ENCODE measurements at regions not wholly inside any gene's neighbourhood (a gene's known extent, or its start where the extent isn't known, plus 50 kb on each side); places are given as distances from the start of the nearest gene placed in this dataset.
"Not testable (repeated sequence)": the region's sequence is repeated elsewhere in the genome, so short reads cannot be mapped to it uniquely, and the experiment has no call there.

GRCh38 chr2:167572883-167573619 is 674.3 kb downstream of the STK39 start:
- DNase-seq (no peak), ATAC-seq (no peak)
- Histone ChIP-seq H3K36me3 (ENCODE audit: control insufficient read depth, insufficient read depth, low read length) (no peaks in the 10 kb centered on the region), H3K27me3 (ENCODE audit: control insufficient read depth, insufficient read depth, low read length) (no peaks in the 10 kb centered on the region), H3K4me1 (ENCODE audit: control insufficient read depth, insufficient read depth, low read length) (no peaks in the 10 kb centered on the region), H3K4me3 (ENCODE audit: low read length) (no peak overlapping the region), H3K27ac (ENCODE audit: low read length) (no peak overlapping the region), H3K9me3 (ENCODE audit: control insufficient read depth, insufficient read depth, low read length) (no peaks in the 10 kb centered on the region)
- Mint-ChIP-seq H3K27ac (no peak overlapping the region), H3K27me3 (ENCODE audit: low read depth in 2 of 2) (no peaks in the 10 kb centered on the region), H3K36me3 (no peaks in the 10 kb centered on the region), H3K4me1 (no peaks in the 10 kb centered on the region), H3K9me3 (peaks cover 0 to 3% of the 10 kb centered on the region in 2 donors), H3K4me3 (no peak overlapping the region)
- WGBS (ENCODE audit: insufficient coverage) = no CpG with 5 or more reads among the region's 1 CpG
- intact Hi-C loops (cut with micrococcal nuclease) = no loop called here
- TF ChIP-seq CTCF (IDR thresholded peaks at IDR 0.05) = no peak

GRCh38 chr2:167570370-167570769 is 677.0 kb downstream of the STK39 start:
- H3K9me3 Mint-ChIP-seq = peaks cover 0 to 3% of the 10 kb centered on the region in 2 donors
- no peak for TF ChIP-seq CTCF (IDR thresholded peaks at IDR 0.05)
- no peaks in the 10 kb centered on the region for H3K36me3 Mint-ChIP-seq
- H3K27ac Mint-ChIP-seq = no peak overlapping the region
- DNase-seq (no peak), ATAC-seq (no peak)
- H3K27me3 Mint-ChIP-seq (ENCODE audit: low read depth in 2 of 2) = no peaks in the 10 kb centered on the region
- no peaks in the 10 kb centered on the region for H3K36me3 ChIP-seq (ENCODE audit: control insufficient read depth, insufficient read depth, low read length)
- no peaks in the 10 kb centered on the region for H3K4me1 Mint-ChIP-seq
- intact Hi-C loops (cut with micrococcal nuclease) = no loop called here
- H3K27ac ChIP-seq (ENCODE audit: low read length) = no peak overlapping the region
- H3K4me3 ChIP-seq (ENCODE audit: low read length) = no peak overlapping the region
- no peak overlapping the region for H3K4me3 Mint-ChIP-seq
- no peaks in the 10 kb centered on the region for H3K4me1 ChIP-seq (ENCODE audit: control insufficient read depth, insufficient read depth, low read length)
- no peaks in the 10 kb centered on the region for H3K9me3 ChIP-seq (ENCODE audit: control insufficient read depth, insufficient read depth, low read length)
- no peaks in the 10 kb centered on the region for H3K27me3 ChIP-seq (ENCODE audit: control insufficient read depth, insufficient read depth, low read length)
- no CpG with 5 or more reads among the region's 3 CpGs for WGBS (ENCODE audit: insufficient coverage)

- not testable (repeated sequence) for H3K4me1 Mint-ChIP-seq; H3K27me3 Mint-ChIP-seq (ENCODE audit: low read depth in 2 of 2); H3K4me3 Mint-ChIP-seq
Measured at GRCh38 chr2:167563885-167564619, 675.8 kb downstream of the XIRP2 start.

GRCh38 chr2:167558272-167558991 is 670.2 kb downstream of the XIRP2 start:
- H3K36me3 ChIP-seq (ENCODE audit: control insufficient read depth, insufficient read depth, low read length); H3K27ac Mint-ChIP-seq; H3K4me1 ChIP-seq (ENCODE audit: control insufficient read depth, insufficient read depth, low read length); ATAC-seq; H3K9me3 ChIP-seq (ENCODE audit: control insufficient read depth, insufficient read depth, low read length); H3K27ac ChIP-seq (ENCODE audit: low read length); H3K36me3 Mint-ChIP-seq; H3K27me3 ChIP-seq (ENCODE audit: control insufficient read depth, insufficient read depth, low read length); DNase-seq; H3K4me3 Mint-ChIP-seq; H3K27me3 Mint-ChIP-seq (ENCODE audit: low read depth in 2 of 2); intact Hi-C loops (cut with micrococcal nuclease); H3K9me3 Mint-ChIP-seq; H3K4me3 ChIP-seq (ENCODE audit: low read length); H3K4me1 Mint-ChIP-seq: not testable (repeated sequence)
- WGBS (ENCODE audit: insufficient coverage) = 88% methylated on average over 20 of the region's 20 CpGs

More at GRCh38 chr2:167563885-167564619, 675.8 kb downstream of the XIRP2 start:
- H3K9me3 Mint-ChIP-seq; H3K9me3 ChIP-seq (ENCODE audit: control insufficient read depth, insufficient read depth, low read length); DNase-seq; H3K27ac ChIP-seq (ENCODE audit: low read length); H3K36me3 ChIP-seq (ENCODE audit: control insufficient read depth, insufficient read depth, low read length); ATAC-seq; intact Hi-C loops (cut with micrococcal nuclease); H3K4me3 ChIP-seq (ENCODE audit: low read length); H3K27ac Mint-ChIP-seq; H3K27me3 ChIP-seq (ENCODE audit: control insufficient read depth, insufficient read depth, low read length); H3K36me3 Mint-ChIP-seq; H3K4me1 ChIP-seq (ENCODE audit: control insufficient read depth, insufficient read depth, low read length): not testable (repeated sequence)
- 96% methylated on average over 43 of the region's 66 CpGs for WGBS (ENCODE audit: insufficient coverage)
